Testis (tissue), 2 donors: ENCODE measurements at regions not wholly inside any gene's neighbourhood (a gene's known extent, or its start where the extent isn't known, plus 50 kb on each side); places are given as distances from the start of the nearest gene placed in this dataset.

Experiments used
- POLR2A ChIP-seq: fragments of 450-650 bp; IDR thresholded peaks from one replicate; pipeline ENCODE4 v1.6.1; 2017; ENCODE audit warnings: antibody characterized with exemption, mild to moderate bottlenecking, moderate library complexity
- TF ChIP-seq, protein P1 (sequence below), 3 experiments: fragments of 450-650 bp in 2 of 3; fragments of 200-600 bp in 1 of 3; sonication (generic) in 1 of 3; IDR thresholded peaks; one replicate each; pipeline ENCODE4 v1.5.1; 2016 to 2019; ENCODE audit warnings: antibody characterized with exemption in 3 of 3, mild to moderate bottlenecking in 2 of 3, moderate library complexity in 1 of 3

DNA sequence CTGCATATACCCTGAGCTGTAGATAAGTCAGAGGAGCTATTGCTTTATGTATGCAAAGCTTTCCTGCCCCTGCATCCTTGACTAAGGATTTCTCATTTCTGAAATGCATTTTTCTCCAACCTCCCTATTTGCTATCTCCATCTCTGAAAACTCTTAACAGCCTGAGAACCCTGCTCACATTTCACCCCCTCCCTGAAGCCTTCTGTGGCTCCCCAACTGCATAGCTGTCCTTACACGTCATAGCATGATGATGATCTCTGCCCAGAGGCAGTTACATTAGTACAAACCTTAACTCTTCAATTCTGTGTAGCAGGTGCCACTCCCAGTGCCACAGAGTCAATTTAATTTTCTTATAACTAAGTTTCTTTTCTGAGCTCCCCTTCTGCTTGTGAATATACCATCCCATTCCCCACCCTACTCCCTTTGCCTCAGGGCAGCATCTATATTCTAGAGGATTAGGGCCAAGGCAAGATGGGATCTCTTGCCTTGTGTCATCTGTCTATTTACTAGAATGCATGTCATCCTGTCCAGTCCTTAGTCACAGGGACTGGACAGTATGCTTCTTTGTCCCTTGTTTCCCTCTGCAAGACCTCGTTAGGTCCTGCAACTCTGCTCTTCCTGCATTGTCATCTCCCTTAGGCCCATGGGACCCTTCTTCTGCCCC lies 149.7 kb upstream of the SPRY4 start:
- TF ChIP-seq, protein P1, sequence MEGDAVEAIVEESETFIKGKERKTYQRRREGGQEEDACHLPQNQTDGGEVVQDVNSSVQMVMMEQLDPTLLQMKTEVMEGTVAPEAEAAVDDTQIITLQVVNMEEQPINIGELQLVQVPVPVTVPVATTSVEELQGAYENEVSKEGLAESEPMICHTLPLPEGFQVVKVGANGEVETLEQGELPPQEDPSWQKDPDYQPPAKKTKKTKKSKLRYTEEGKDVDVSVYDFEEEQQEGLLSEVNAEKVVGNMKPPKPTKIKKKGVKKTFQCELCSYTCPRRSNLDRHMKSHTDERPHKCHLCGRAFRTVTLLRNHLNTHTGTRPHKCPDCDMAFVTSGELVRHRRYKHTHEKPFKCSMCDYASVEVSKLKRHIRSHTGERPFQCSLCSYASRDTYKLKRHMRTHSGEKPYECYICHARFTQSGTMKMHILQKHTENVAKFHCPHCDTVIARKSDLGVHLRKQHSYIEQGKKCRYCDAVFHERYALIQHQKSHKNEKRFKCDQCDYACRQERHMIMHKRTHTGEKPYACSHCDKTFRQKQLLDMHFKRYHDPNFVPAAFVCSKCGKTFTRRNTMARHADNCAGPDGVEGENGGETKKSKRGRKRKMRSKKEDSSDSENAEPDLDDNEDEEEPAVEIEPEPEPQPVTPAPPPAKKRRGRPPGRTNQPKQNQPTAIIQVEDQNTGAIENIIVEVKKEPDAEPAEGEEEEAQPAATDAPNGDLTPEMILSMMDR (IDR thresholded peaks at IDR 0.05), result no peak
- TF ChIP-seq POLR2A, result no peak
